Endothelial cell of umbilical vein (primary cell): ENCODE measurements at regions not wholly inside any gene's neighbourhood (a gene's known extent, or its start where the extent isn't known, plus 50 kb on each side); places are given as distances from the start of the nearest gene placed in this dataset.

Experiments
- CTCF ChIP-seq, 2 donors: IDR thresholded peaks; 1 replicate in 1 of 2; 2 replicates in 1 of 2; pipeline ENCODE4 v1.5.1; 2011; ENCODE audit warnings: low read length in 2 of 2, mild to moderate bottlenecking in 2 of 2, moderate library complexity in 2 of 2, control low read depth in 1 of 2, inconsistent platforms in 1 of 2, low read depth in 1 of 2; ENCODE audit not compliant: insufficient read depth in 1 of 2; ENCODE audit errors: extremely low read depth in 1 of 2
- MAX ChIP-seq: IDR thresholded peaks from 2 replicates; pipeline ENCODE4 v1.6.1; 2011; ENCODE audit not compliant: insufficient read depth, insufficient read length
- POLR2AphosphoS5 ChIP-seq: IDR thresholded peaks from 2 replicates; pipeline ENCODE4 v1.6.1; 2012; ENCODE audit warnings: low read depth, mild to moderate bottlenecking, control low read depth, low read length, moderate library complexity; ENCODE audit not compliant: insufficient read depth

GRCh38 chr13:68813180-68813796 lies 1294.3 kb upstream of the ATXN8OS start:
- no peak for TF ChIP-seq POLR2AphosphoS5
- TF ChIP-seq CTCF (IDR thresholded peaks at IDR 0.05; ENCODE audit: extremely low read depth in 1 of 2, insufficient read depth in 1 of 2, low read depth in 1 of 2, low read length in 2 of 2) = no peak
- TF ChIP-seq MAX = no peak
